AG10803 (cell line): ENCODE measurements at regions not wholly inside any gene's neighbourhood (a gene's known extent, or its start where the extent isn't known, plus 50 kb on each side); places are given as distances from the start of the nearest gene placed in this dataset.

ENCODE experiments used
- DNase-seq: peaks from one replicate; pipeline ENCODE4 v3.0.0; 2010; ENCODE audit warnings: low read depth
- H3K4me3 ChIP-seq: 2 replicates; pipeline ENCODE4 v1.5.1; 2011; ENCODE audit warnings: mild to moderate bottlenecking, low read length, control low read depth
- CTCF ChIP-seq: conservative IDR thresholded peaks from 2 replicates; pipeline ENCODE4 v1.5.1; 2011; ENCODE audit warnings: mild to moderate bottlenecking, low read length, control low read depth, inconsistent platforms

- no peak for TF ChIP-seq CTCF
- no peak overlapping the region for H3K4me3 ChIP-seq
- no peak for DNase-seq
Measured at GRCh38 chr12:115464661-115465060, 780.7 kb upstream of the TBX3 start.

DNA sequence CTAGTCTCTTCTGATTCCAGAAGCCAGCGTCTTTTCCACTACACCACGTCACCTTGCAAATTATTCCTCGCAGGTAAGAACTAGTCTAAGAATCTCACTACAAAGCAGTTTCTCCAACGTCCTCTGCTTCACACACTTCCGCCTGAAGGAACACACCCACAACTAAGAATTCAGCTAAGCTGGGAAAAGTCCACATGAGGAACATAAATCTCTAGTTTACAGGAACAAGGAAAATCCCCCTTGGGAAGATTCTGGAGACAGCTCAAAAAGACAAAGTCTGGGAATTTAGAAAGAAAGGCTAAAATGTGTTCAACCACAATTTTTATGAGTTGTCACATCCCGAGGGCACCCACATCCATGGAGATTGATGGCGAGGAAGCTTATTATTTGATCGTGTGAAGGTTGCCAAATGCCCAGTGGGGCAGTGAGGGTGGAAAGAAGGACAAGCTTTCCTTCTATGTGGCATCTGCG lies 780.2 kb upstream of the TBX3 start:
- TF ChIP-seq CTCF: no peak
- H3K4me3 ChIP-seq: no peak overlapping the region
- no peak for DNase-seq

- DNase-seq: no peak
- H3K4me3 ChIP-seq: no peak overlapping the region
- no peak for TF ChIP-seq CTCF
Measured at GRCh38 chr12:115461401-115461800, 777.4 kb upstream of the TBX3 start.

DNA sequence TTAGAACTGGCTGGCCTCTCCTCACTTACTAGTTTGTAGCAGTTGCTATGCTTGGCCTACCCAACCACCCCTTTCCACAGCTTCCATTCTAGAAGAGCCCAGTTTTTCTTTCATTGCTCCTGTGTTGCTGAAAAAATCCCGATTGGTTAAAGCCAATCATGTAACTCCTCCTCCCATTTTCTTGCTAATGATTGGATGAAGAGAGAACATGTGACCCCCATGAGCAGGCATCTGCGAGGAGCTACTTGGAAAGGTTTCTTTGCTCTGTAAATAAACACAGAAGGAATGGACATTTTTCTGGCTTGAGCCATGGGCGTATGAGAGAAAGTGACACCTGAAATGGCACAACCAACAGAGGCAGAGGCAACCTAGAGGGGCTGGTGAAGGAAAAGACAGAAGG lies 773.8 kb upstream of the TBX3 start:
- H3K4me3 ChIP-seq: no peak overlapping the region
- DNase-seq: no peak
- TF ChIP-seq CTCF: no peak

GRCh38 chr12:115456946-115457689 lies 773.1 kb upstream of the TBX3 start:
- H3K4me3 ChIP-seq: no peak overlapping the region
- DNase-seq: no peak
- TF ChIP-seq CTCF: no peak

DNA sequence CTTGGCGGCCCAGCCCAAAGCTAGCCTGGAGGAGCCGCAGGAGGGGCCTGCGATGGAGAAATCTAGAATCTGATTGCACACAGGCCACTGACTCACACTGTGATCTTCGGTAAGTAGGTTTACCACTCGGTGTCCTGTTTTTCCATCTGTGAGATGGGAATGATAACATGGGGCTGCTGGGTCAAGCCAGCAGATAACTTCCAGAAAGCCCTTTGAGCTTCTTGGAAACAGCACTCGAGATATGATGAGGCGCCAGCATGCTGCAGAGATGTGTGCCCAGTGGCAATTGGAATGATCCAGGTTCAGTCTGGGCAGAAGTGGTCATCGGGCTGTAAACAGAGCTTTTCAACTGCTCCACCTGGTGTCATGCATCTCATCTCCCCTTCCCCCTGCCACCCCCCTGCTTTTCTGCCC lies 771.3 kb upstream of the TBX3 start:
- no peak for TF ChIP-seq CTCF
- no peak overlapping the region for H3K4me3 ChIP-seq
- DNase-seq: no peak

- H3K4me3 ChIP-seq: no peak overlapping the region
- TF ChIP-seq CTCF: no peak
- no peak for DNase-seq
Measured at GRCh38 chr12:115452751-115453281, 768.8 kb upstream of the TBX3 start.
